Mucosa of gallbladder (tissue), 1 donor: ENCODE measurements at regions not wholly inside any gene's neighbourhood (a gene's known extent, or its start where the extent isn't known, plus 50 kb on each side); places are given as distances from the start of the nearest gene placed in this dataset.
"Not testable (repeated sequence)": the region's sequence is repeated elsewhere in the genome, so short reads cannot be mapped to it uniquely, and the experiment has no call there.

ENCODE experiments used
- DNase-seq: peaks from one replicate; pipeline ENCODE4 v3.0.0-alpha.2; 2020; ENCODE audit warnings: low spot score
- donor health status: DM: no; HTN: no; CAD: no.

- no peak for DNase-seq
These were observed 111.4 kb upstream of the TOPAZ1 start for GRCh38 chr3:44130249-44130648.

DNA sequence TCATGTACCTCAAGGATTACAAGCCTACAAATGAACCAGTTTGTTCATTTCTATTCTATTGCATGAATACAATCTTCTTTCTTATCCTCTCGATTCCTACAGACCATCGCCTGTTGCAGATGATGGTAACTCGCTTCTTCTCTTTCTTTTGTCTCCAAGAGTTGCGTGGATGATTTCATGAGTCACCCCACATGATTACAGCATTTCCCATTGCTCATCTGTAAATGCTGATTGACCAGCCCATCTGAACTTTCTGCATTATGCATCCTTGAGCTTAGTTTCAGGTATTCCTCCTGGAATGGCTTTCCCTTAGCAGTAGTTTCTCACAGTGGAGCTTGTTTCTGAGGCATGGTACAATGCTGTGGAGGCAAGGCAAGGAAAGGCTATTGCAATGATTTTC, 109.6 kb upstream of the TOPAZ1 start:
- DNase-seq: no peak

DNA sequence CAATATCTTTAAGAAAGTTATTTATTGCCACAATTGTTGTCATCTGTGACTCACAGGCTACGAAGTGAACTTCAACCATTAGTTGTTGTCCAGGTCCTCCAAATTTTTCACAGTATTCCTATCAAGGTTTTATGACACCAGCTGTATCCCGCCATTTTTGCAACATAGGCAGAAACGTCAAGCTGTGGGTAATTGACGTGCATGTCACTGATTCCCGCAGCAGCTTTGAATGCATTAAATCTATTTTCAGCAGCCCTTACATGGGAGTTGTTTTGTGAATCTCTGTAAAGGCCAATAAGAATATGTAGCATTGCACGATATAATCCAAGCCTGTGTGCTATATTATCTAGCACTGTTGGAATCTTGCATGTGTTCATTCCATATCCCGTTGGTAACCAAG, 109.1 kb upstream of the TOPAZ1 start:
- no peak for DNase-seq

DNA sequence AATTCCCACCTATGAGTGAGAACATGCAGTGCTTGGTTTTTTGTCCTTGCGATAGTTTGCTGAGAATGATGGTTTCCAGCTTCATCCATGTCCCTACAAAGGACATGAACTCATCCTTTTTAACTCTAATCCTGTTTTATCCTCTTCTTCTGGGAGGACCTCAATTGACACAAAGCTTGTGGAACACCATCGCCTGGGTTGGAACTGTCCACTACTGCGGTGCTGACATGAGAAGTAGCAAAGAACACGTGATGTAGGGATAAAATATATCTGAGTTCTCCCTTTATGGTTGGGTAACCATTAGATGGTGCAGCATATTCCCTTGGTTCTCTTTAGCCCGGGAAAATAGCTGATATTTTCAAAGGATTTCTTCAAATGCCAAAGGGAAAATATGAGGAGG, 105.3 kb upstream of the TOPAZ1 start:
- DNase-seq: no peak

DNA sequence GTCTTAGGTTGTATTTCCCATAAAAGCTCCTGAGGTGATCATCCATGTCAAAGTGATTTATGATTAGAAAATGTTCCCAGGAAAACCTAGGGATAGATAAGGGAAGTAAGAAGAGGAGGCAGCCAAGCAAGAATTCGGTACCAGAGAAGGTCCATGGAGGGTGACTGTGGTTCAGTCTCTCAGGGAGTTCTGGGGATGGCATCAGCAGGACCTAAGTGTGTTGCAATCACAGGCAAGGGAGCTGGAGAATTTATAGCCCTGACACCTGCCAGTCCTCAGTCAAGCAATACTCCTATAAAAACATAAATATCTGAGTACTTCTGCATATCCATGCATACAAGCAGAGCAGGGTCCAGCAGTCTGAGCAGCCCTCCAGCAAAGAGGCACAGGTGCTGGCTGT, 95.6 kb upstream of the TOPAZ1 start:
- no peak for DNase-seq

DNA sequence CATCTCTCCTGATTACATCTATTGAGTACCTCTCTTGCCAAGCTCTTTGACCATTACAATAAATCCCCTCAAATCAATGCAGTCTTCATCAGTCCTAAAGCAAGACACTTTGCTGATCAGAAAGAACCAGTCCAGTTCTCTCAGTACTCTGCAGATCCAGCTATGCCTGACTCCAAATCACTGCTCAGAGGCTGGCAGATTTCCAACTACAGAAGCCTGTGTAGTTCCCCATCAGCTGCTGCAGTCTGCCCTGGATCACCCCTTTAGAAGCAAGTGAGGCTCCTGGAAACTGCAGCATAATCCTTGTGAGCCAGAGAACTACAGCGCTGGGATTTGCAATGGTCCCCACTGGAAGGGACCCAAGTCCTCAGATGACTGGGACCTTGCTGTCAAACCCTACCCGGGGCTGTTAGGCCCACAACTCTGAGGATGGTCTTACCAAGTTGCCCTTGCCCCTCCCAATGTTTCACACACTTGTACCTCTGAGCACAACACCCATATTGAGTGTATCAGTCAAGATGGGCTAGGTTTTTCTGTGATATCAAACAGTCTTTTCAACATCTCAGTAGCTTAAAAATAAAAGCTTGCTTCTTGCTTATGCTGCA, 81.9 kb upstream of the TOPAZ1 start:
- DNase-seq: no peak

DNA sequence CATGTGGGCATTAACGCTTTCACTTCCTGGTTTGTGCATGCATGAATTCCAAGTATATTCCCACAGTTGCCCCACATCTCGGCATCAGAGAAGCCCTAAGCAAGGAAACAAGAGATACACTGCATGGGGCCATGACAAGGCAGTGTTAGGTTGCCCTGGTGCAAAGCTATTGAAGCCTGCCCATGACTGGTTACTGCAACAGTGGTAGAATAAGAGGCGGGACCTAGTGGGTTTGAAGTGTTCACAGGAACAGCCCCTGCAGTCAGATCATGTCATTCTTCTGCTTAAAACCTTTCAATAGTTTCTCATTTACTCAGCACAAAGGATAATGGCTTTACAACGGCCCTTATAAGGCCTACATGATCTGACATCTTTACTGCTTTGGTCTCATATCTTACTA, 80.9 kb upstream of the TOPAZ1 start:
- DNase-seq: no peak

- no peak for DNase-seq
These were observed 69.8 kb upstream of the TOPAZ1 start for GRCh38 chr3:44171891-44172290.

- DNase-seq: not testable (repeated sequence)
These were observed 69.0 kb upstream of the TOPAZ1 start for GRCh38 chr3:44172701-44173100.

GRCh38 chr3:44173263-44173662, 68.4 kb upstream of the TOPAZ1 start:
- DNase-seq: no peak

DNA sequence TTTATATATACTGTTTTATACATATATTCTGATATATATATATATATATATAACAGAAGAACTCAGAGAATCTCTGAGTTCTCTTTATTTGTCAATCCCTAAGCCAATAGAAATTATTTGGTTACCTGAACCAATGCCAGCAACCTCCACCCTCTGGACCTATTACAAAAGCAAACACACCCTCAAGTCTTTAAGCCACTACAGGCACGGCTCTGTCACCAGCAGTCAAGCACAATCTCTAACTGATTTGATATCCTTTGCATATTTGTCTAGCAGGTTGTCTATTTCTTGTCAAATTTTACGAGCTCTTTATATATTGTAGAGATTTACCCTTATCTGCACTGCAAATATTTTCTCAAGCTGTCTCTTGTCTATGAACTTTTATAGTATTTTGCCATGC, 66.6 kb upstream of the TOPAZ1 start:
- DNase-seq: no peak

DNA sequence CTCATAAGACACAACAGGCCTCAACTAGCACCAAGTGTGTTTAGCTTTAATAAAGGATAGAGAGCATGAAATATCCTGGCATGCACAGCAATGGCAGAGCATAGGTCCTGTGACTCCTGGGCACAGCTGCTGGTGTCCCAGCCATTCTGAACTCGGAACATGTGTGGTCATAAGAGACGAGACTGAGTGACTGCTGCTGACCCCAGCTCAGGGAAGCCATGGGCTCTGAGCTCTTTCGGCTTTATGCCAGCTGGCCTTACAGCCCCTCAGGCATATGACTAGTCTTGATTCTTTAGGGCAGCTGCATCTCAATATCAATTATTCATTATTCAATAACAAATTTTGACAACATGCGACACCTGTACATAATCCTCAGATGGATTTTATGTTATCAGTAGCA, 62.4 kb upstream of the TOPAZ1 start:
- no peak for DNase-seq

DNA sequence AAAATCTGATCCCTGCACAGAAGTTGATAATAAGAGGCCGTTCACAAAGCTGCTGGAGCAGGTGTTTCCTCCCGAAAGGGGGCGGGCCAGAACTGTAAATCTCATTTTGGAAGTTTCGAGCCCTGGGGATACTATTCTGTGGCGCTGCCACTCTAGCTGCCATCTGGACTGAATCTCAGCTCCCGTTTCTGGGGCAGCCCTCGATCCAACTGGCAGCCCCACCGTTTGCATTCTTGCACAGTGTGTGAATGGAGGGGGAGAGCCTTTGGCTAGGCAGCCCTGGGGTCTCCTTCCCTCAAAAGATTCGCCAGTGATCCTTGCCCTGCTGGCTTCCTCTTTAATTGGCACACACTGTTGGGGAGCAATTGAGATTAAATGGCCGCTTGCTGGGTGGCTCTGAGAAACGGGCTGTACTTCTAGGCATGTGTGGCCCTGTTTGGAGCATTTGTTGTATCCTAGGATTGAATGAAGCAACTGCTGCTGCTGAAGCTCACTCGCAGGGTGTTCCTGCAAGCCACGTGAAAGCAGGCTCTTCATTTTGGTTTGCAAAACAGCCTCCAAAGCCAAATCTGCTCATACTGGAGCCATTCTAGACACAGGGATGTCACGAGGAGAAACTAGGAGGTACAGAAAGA, 57.2 kb upstream of the TOPAZ1 start:
- DNase-seq: no peak

- no peak for DNase-seq
These were observed 56.2 kb upstream of the TOPAZ1 start for GRCh38 chr3:44185396-44185915.

DNA sequence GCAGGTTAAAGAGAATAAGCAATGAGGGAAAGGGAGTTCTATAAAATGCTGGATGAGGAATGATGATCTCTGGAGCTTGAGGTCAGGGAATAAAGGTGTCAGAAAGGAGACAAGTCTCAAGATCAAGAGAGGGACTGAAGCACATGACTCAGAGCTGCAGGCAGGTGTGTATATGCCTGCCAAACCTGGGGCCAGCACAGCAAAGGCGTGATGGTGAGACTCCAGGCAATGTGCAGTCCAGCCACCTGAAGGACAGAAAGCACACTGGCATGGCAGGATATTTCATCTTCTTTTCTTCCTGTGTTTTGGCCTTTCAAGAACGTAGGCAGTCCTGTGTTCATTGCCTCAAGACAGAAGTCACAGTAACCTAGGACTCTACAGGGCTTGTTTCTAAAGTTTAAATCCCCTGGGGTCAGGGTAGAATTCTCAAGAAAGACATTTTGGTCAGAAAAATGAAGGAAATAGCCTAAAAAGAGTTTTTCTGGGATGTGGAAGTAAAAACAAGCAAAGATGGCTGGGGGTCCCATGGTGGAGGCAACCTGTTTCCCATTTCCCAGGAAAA, 55.5 kb upstream of the TOPAZ1 start:
- no peak for DNase-seq

GRCh38 chr3:44186712-44187111, 55.0 kb upstream of the TOPAZ1 start:
- DNase-seq: no peak
